HG03108 (cell line): ENCODE measurements at regions not wholly inside any gene's neighbourhood (a gene's known extent, or its start where the extent isn't known, plus 50 kb on each side); places are given as distances from the start of the nearest gene placed in this dataset.
"Not testable (repeated sequence)": the region's sequence is repeated elsewhere in the genome, so short reads cannot be mapped to it uniquely, and the experiment has no call there.

ENCODE experiments used
- ATAC-seq: cut with Tn5 transposase; IDR thresholded peaks from one replicate; pipeline ENCODE4 v1.9.1; 2021; ENCODE audit warnings: moderate library complexity; ENCODE audit not compliant: unreplicated experiment

DNA sequence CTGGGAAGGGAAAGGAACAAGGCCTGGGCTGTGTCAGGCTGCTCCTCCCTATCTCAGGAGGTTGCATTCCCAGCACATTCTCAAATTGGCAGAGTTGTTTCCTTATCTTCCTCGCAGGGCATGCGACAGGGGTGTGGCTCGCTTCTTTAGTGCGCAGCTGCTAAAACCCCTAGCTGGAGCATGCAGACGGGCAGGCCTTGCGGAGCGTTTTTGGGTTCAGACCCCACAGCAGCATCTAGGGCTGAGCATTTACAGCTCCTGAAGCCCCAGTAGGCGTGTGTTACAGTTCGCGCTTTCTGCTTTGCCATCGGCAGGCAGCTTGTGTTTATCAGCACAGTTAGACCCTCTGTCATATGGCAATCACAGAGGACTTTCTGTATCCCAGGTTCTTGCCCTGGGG lies 392.4 kb downstream of the TECRL start:
- ATAC-seq = no peak

DNA sequence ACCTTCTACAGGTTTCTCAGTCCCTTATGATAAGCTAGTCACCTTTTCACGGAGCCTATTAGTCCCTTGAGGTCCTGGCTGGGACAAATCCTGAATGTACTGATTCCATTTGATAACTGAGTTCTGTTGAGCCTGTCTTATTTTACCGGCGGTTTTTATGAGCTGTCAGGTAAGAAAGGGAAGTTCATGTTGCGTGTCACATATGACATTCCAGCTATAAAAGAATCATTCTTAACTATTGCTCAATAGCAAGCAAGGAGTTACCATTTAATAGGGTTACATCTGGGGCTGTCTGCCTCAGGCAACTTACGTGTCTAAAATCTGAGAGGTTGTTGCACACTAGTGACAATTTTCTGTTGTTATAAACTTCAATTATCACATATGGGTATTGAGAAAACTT lies 394.6 kb downstream of the TECRL start:
- no peak for ATAC-seq

DNA sequence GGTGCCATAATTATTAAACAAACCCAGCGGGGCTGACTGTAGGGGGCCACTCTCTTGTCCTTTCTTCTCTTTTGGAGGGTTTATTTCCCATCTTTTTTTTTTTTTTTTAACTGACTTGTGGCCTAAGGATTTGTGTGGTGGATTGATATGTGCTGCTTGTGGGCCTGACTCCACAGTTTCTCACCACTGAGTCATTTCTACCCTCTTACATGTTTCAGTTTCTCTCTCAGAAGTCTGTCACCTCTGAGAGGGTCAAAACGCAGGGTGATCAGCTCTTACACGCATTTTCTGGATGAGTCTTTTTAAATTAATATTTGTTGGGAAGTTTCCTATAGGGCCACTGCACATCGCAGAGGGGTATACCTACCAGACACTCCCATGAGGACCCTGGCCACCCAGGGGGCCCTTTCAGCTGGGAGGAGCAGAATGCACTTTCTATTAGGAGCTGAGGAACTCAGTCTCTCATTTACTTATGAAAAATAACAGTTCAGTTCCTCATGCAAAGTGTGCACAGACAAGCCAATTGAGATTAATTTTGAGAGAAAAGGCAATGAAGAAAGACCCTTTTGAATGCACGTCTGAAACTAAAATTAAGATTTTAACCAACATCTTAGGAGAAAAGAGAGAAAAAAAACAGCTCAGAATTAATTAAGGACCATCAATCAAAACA lies 407.9 kb downstream of the TECRL start:
- ATAC-seq = no peak

DNA sequence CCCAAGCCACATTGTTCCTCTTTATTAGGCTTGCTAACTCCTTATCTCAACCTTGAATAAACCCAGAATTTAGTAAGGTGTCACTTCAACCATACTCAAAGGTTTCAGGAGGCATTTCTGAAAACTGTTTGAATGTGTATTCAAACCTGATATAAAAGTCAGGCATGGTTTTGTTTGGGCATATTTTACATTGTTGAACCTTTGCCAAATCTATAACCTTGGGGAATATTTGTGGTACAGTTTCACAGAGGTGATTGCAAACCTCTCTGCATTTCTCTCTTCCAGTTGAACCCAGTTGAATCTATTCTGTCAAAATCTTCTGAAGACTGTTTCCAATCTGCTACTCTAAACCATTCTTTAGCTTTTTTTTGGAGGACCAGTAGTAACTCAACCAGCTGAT lies 409.0 kb downstream of the TECRL start:
- no peak for ATAC-seq

DNA sequence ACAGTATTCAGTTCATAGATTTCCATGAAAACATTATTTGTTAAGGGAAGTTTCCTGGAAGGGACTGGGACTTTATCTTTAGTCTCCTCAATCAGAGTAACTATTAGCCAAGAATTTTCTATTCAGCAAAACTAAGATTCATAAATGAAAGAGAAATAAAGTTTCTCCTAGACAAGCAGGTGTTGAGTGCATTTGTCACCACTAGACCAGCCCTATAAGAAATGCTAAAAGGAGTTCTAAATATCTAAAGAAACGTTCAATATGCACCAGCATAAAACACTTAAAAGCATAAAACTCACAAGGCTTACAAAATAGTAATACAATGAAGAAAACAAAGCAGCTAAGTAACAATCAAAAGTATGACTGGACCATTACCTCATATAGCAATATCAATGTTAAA lies 423.0 kb downstream of the TECRL start:
- no peak for ATAC-seq

DNA sequence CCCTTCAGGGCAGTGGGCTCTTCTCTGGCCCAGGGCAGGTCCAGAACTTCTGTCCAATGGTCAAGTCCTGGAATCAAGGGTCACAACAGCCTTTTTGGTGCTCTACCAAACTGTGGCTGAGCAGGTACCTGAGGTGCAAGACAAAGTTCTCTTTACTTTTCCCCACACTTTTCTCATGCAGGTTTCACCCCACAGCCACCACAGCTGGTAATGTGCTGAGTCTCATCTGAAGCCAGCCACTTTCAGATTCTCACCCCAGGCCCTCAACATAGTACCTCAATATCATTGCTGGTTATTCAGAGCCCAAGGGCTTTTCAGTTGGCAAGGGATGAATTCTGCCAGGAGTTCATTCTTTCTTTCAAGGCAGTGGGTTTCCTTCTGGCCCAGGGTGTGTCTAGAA lies 426.0 kb downstream of the TECRL start:
- ATAC-seq = no peak

DNA sequence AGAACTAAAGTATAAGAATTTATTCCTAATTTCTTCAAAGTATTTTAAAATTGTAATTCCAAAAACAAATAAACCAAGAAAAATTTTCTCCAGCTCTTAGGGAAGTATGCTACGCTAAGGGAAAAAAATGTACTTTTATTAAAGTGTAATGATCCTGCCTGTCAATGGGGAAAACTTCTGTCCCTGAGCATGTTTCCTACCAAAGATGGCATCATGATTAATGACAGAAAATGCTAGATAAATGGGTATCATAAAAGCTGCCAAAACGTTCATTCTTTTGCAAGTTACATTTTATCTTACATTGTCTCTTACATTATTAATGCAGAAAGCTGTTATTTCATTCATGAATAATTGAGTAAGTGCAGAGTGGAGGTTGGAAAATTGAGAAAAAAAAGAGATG lies 443.4 kb downstream of the TECRL start:
- no peak for ATAC-seq

DNA sequence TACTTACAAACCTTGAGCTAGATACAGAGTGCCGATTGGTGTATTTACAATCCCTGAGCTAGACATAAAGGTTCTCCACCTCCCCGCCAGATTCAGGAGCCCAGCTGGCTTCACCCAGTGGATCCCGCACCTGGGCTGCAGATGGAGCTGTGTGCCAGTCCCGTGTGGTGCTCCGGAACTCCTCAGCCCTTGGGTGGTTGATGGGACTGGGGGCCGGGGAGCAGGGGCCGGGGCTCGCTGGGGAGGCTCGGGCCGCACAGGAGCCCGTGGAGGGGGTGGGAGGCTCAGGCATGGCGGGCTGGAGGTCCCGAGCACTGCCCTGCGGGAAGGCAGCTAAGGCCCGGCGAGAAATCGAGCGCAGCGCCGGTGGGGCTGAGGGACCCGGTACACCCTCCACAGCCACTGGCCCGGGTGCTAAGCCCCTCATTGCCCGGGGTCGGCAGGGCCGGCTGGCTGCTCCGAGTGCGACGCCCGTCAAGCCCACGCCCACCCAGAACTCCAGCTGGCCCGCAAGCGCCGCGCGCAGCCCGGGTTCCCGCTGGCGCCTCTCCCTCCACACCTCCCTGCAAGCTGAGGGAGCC lies 466.5 kb downstream of the TECRL start:
- ATAC-seq = not testable (repeated sequence)

DNA sequence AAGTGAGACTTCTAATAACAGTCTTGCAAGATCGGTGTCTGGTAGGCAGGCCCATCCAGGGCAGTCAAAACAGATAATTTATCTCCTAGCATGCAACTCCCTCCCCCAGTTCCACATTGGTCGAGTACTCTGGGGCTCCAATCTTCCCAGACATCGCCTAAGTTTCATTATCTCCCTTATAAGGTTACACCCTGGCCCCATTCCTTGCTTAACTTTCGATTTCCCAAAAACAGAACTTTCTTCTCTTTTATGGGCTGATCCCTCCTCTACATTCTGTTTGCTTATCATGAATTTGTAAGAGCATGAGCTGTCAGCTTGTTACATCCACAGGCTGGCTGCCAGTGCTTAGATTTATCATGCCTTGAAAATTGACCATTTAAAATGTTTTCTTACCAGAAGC lies 471.3 kb downstream of the TECRL start:
- no peak for ATAC-seq

DNA sequence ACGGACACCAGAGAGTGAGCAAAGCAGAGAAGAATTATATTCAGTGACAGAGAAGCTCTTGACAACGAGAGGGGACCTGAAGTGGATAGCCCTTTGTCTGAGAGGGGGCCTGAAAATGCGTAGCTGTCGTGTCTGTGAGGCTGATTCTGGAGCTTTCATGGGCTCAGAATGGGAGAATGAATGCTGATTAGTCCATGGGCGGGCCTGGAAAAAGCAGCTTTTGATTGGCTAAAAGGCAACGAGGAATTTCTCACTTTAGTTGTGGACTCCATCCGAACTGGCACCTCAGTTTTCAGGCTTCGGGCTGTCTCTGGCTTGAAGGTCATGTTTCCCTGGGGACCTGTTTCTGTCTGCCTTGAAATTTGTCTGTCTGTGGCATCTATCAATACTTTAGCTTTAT lies 487.1 kb downstream of the TECRL start:
- ATAC-seq = no peak

DNA sequence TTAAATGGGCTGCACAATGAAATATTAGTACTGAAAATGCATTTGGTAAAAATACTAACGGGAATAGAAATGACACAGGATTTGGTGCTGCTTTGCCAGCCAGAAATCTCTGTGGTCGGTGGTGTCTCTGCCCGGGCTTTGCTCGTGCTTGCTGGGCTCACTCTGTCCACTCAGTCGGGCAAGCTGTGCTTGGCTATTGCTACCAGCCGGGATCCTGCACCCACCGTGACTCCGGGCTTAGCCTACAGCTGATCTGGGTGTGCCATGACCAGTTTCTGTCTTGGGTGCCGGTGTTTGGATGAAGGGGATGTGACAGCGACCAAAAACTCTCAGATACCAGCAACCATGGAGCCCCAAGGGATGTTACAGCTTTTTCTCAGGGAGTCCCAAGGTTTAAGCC lies 487.7 kb downstream of the TECRL start:
- ATAC-seq = no peak

DNA sequence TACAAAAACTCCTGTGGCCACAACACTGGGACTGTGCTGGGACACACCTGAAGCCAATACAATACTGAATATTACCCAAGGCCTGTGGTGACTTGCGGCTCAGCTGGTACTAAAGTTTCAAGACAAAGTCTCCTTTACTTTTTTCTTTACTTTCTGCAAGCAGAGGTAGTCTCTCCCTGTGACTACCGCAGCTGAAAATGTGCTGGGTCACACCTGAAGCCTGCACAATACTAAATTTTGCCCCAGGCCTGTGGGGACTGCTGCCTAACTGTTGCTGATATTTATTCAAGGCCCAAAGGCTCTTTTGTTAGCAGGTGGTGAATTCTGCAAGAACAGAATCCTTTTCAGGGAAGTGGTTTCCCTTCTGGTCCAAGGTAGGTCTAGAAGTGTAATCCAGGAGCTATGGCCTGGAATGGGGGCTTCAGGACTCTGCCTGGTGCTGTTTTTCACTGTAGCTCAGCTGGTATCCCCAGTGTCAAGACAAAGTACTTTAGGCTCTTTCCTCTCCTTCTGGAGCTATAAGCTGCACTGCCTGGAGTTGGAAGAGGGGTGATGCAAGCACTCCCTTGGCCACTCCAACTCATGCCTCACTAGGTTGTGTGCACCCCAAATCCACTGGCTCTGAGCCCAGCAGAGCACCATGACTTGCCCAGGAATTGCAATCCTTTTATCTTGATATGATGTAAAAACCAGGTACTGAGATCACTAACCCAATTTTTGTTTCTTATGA lies 489.4 kb downstream of the TECRL start:
- no peak for ATAC-seq

DNA sequence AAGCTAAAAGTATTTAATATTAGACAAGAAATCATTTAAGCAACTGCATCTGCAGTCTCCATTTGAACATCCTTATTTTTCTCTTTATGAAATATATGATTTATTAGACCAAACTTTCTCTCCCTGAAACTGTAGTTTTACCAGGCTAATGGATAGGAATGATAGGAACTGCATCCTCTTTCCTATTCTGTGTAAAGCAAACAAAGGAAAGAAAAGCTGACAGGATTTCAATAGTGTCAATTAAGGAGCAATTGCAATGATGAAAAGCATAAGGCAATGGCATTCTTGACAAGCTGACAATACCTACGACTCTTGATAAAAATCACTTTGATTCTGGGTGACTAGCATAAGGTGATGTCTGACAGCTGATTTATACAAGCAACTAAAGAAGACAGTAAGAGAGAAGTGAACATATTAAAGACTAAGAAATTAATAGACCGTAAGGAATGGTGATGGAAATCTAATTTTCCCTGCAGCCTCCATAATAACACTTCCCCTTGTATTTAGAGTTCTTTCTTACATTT lies 502.5 kb downstream of the TECRL start:
- no peak for ATAC-seq

DNA sequence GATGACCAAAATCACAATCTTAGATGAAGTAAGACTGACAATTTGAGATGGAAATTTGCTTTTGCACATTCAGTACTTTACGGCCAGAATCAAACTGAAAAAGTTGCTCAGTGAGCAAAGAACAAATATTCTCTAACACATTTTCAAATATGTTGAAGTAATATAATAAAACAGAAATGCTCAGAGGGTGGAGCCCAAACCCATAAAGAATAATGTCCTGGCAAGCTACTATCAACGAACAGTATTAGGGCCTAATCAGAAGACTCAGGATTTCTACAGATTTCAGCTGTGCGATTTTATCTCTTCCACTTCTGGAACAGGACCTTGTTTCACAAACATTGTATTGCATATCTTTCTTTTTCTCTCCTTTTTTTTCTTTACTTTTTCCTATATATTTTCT lies 505.0 kb downstream of the TECRL start:
- ATAC-seq = no peak

DNA sequence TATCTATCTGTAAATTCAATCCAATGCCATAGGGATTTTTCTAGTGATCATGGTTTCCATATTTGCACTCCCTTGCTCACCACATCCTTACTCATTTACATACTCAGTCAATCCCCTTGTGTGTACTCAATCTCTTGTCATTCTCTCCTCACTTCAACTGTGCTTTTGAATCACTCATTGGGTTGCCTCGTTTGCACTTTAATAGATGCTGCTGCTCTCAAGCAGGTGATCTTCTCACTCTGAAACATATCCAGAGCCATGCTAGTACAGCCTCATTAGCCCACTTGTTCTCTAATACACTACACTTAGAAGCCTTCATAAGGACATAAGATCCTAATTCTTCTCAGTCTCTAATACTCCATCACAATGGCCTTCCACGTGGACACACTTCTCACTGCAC lies 507.9 kb downstream of the TECRL start:
- no peak for ATAC-seq

DNA sequence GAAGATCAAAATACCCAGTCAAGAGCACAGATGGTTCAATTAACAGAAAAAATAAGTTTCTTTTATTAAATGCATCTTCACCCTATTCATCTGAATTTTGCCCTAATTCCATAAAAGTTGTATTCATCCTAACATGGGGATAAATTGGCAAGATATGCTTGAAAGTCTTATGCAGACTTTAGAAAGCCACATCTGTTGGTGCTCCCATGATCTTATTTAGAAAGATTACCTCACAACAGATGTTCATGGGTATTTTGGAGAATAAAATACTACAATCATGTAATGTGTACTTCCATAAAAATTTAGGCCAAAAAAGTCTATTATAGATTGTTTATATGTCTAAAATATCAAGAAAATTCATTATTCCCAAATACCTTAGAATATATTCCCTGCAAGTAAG lies 510.3 kb downstream of the TECRL start:
- ATAC-seq = no peak

DNA sequence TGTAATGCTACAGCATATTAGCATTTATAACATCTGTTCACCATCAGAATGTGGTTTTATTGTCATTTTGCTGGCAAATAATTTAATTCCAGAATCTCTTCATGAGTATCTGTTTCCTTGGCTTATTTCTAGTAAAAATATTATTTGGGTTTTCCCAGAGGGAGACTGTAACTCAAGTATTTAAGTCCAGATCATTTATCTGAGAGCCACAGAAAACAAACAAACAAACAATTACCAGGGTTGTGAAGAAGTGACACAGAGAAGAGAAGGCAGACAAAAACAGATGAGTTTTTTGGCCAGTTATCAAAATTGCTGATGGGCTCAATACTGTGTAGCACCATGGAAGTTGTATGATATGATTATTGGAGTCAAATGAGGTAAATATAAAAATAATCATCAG lies 515.1 kb downstream of the TECRL start:
- no peak for ATAC-seq

DNA sequence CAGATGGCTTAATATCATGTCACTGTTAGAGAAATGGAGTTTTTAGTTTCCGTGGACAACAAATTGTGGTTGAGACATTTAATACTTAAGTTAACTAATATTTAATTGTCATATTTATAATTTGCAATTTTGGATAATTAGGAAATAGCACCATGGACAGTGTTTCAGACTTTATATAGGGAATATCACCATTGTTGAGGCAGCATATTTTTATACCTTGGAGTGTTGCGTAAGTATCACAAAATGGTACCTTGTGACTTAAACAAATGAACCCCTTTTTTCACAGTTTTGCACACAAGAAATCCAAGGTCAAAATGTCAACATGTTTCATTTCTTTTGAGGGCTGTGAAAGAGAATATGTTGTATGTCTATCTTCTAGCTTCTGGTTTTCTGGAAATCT lies 539.9 kb downstream of the TECRL start:
- no peak for ATAC-seq

DNA sequence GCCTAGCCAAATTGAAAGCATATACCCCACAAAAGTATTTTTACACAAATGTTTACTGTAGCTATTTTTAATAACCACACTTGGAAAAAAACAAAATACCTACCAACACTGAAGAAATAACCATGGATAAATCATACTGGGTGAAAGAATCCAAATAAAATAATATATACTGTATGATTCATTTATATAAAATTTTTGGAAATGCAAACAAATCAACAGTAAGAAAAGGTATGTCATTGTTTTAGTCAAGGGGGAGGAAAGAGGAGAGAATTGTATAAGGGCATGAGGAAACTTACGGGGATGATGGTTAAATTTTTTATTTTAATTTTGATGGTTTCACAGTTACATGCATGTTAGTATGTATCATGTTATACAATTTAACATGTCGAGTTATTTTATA lies 557.8 kb downstream of the TECRL start:
- no peak for ATAC-seq

DNA sequence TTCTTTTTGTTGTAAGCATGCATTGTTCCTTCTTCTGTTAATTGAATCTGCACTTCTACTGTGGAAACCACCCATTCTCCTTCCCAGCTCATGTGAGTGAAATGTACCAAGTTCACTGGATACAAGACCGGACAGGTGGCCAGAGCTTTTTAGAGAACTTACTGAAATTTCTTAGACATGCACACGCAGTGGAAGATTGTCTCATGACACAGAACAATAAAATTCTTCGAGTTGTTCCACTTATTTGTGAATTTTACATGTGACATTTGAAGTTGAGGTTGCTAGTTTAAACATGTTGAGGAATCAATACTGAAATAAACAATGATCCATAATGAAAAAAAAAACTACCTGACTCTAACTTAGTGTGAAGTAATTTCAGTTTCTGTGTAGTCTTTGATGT lies 568.0 kb downstream of the TECRL start:
- ATAC-seq = no peak

DNA sequence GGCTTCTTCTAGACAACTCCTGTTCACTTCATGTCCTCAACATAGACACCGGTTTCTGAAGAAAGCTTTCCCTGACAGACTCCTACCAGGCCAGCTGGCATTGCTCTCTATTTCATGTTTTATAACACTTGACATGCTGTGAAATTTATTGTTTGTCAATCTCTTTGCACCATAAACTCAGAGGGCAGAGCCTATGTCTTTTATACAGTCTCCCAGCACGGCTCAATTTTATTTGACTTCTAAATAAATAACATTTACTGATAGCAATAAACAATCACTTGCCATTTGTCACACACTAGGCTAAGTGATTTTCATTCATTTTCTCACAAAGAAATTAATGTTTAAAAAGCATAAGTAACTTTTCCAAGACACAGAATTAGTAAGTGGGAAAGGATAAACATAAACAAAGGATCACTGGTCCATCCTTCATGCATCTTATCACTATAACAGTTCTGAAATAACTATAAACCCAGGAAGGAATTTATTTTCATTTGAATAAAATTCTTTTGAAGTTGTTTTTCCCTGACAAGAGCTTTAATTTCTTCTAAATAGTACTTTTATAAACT lies 577.6 kb downstream of the TECRL start:
- ATAC-seq = no peak
